ENCODE measurements at regions not wholly inside any gene's neighbourhood (a gene's known extent, or its start where the extent isn't known, plus 50 kb on each side); places are given as distances from the start of the nearest gene placed in this dataset.

DNA sequence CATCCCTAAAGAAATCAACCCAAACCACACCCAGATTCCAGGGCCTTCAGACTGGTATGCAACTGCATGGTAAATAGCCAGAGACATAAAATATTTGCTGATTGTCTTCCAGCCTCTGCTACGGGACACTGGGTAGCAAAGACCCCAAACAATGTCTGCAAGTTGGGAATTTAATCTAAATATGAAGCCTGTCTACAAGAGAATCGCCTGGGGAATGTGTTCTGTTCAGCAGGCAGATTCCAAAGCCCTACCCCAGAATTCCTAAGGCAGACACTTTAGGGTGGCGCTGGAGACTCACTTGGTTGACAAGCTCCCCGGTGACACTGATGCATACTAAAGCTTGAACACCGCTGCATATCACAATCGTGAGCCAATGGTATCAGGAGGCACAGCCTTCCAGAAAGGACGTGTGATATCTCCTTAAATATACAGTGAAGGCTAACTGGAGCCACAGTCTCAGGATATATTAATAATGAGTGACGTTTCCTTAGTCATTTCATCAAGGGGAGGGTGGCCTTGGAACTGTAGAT is 684.1 kb downstream of the NTRK3 start (continued):
- TF ChIP-seq RNF2 (IDR thresholded peaks at IDR 0.05; ENCODE audit: borderline replicate concordance, low read depth, low read length, missing control alignments, poor library complexity, severe bottlenecking), result no peak
- TF ChIP-seq, protein P1, sequence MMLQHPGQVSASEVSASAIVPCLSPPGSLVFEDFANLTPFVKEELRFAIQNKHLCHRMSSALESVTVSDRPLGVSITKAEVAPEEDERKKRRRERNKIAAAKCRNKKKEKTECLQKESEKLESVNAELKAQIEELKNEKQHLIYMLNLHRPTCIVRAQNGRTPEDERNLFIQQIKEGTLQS (IDR thresholded peaks at IDR 0.05; ENCODE audit: insufficient read depth, low read depth, low read length), result no peak
- TF ChIP-seq JUND (IDR thresholded peaks at IDR 0.05; ENCODE audit: low read length), result no peak
